ENCODE measurements at regions not wholly inside any gene's neighbourhood (a gene's known extent, or its start where the extent isn't known, plus 50 kb on each side); places are given as distances from the start of the nearest gene placed in this dataset.

- ATAC-seq (no peak), DNase-seq (no peak)
- Histone ChIP-seq H3K36me3 (replicated peaks in 1 of 2; ENCODE audit: insufficient read depth in 1 of 2, low read depth in 2 of 2) (no peaks in the 10 kb centered on the region), H3K4me1 (no peaks in the 10 kb centered on the region), H3K27ac (no peak overlapping the region), H3K9me3 (no peaks in the 10 kb centered on the region), H3K4me3 (no peak overlapping the region), H3K27me3 (no peaks in the 10 kb centered on the region)
- TF ChIP-seq POLR2A (IDR thresholded peaks at IDR 0.05) (no peak), CTCF (IDR thresholded peaks at IDR 0.05) (no peak)
- 67 to 81% methylated on average over 8 of the region's 8 CpGs for WGBS, 2 donors
- intact Hi-C loops (cut with DNase I), result no loop called here
Measured at GRCh38 chr13:50586414-50587083, 256.9 kb downstream of the DLEU7 start.

DNA sequence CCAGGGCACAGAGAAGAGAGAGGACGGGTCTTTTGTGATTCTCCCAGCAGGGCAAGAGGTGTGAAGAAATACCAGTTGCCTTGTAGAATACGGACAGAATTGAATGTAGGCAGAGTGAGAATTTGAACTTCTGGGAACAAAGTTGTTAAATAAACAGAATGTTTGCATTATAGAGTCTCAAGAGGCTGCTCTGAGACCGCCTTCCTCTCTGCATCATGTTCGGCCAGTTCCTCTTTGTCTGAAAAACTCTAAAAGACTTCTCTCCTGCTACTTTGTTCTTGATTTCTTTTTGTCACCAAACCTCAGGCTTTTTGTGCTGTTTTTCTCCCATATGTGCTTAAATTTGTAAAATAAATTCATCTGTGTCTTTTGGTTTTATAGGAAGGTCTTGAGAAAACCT, 256.4 kb downstream of the DLEU7 start:
- 75 to 85% methylated on average over 4 of the region's 4 CpGs for WGBS, 2 donors
- no peak for ATAC-seq

DNA sequence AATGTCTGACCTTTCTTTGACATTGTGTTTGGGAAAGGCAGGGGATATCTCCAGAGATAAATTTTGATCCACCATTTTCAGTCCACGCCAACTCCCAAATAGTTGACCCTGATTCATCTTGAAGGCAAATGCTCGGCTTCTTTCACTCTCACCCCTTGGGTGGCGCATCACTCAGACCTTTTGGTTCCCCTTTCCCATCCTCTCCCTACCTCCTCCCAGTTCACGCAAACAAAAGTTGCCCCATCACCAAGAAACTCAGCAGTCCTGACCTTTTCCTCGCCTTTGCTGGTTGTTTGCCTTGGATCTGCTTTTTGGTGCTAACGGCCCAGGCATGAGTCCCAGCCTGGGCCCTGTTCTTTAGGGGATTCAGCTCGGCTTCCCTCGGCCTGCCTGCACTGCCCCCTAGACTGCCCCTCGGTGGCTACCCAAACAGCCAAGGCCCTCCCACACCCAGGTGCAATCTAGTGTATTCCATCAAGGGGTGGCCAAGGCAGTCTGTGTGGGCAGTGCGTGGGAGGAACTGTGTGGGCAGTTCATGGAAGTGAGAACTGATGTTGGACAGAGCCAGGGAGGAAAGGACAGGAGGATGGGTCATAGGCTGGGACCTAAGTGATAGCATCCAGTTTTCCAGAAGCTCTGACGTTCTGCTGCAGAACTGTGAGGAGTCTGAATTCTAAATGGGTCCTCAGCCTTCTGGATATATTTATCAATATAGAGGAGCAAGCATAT, 255.7 kb downstream of the DLEU7 start:
- Histone ChIP-seq H3K27me3 (no peaks in the 10 kb centered on the region), H3K36me3 (replicated peaks in 1 of 2; ENCODE audit: insufficient read depth in 1 of 2, low read depth in 2 of 2) (no peaks in the 10 kb centered on the region), H3K27ac (no peak overlapping the region), H3K9me3 (no peaks in the 10 kb centered on the region), H3K4me1 (no peaks in the 10 kb centered on the region), H3K4me3 (no peak overlapping the region)
- DNase-seq (no peak), ATAC-seq (no peak)
- TF ChIP-seq CTCF (IDR thresholded peaks at IDR 0.05) (no peak), POLR2A (IDR thresholded peaks at IDR 0.05) (no peak)
- intact Hi-C loops (cut with DNase I), result no loop called here
- WGBS, 2 donors, result 87 to 88% methylated on average over 11 of the region's 11 CpGs

More for the DNA sequence above, 256.4 kb downstream of the DLEU7 start:
- no peak for TF ChIP-seq CTCF (IDR thresholded peaks at IDR 0.05)
- no peak for TF ChIP-seq POLR2A (IDR thresholded peaks at IDR 0.05)
- H3K27ac ChIP-seq, result no peak overlapping the region
- intact Hi-C loops (cut with DNase I), result no loop called here
- no peaks in the 10 kb centered on the region for H3K4me1 ChIP-seq
- no peak for DNase-seq
- H3K36me3 ChIP-seq (replicated peaks in 1 of 2; ENCODE audit: insufficient read depth in 1 of 2, low read depth in 2 of 2), result no peaks in the 10 kb centered on the region
- no peak overlapping the region for H3K4me3 ChIP-seq
- H3K27me3 ChIP-seq, result no peaks in the 10 kb centered on the region
- H3K9me3 ChIP-seq, result no peaks in the 10 kb centered on the region

DNA sequence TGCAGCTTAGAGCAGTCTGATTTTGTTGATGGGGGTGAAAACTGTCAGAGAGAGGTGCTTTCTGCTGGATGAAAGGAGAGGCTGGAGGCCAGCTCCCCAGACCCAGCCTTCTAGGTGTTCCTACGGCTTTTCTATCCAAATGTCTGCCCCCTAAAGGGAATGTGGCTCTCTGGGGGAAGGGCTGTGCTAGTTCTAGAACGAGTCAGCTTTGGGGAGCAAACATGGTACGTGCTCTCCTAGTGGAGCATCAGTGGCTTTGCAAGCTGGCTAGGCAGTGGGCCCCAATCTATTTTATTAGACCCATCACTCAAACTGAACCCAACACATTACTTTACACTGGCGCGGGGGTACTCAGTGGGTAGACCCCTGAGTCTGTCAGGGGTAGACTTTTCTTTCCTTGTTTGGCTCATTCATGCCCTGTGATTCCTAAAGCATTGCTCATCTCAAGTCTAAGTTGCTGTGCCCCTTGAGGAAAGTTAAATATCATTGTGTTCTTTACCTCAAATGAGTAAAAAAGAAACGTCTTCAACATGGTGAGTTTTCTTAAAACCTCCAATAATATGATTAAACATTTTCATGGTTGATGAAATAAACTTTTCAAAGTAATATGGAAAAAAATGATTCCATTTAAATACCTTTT, 254.9 kb downstream of the DLEU7 start:
- H3K27ac ChIP-seq, result no peak overlapping the region
- DNase-seq, result no peak
- H3K4me3 ChIP-seq, result no peak overlapping the region
- H3K27me3 ChIP-seq, result no peaks in the 10 kb centered on the region
- TF ChIP-seq POLR2A (IDR thresholded peaks at IDR 0.05), result no peak
- TF ChIP-seq CTCF (IDR thresholded peaks at IDR 0.05), result no peak
- no peaks in the 10 kb centered on the region for H3K9me3 ChIP-seq
- H3K36me3 ChIP-seq (replicated peaks in 1 of 2; ENCODE audit: insufficient read depth in 1 of 2, low read depth in 2 of 2), result no peaks in the 10 kb centered on the region
- WGBS, 2 donors, result 87 to 90% methylated on average over 6 of the region's 6 CpGs
- ATAC-seq, result no peak
- no peaks in the 10 kb centered on the region for H3K4me1 ChIP-seq
- intact Hi-C loops (cut with DNase I), result no loop called here

All from body of pancreas (tissue), 4 donors.